H9 (cell line): ENCODE measurements at regions not wholly inside any gene's neighbourhood (a gene's known extent, or its start where the extent isn't known, plus 50 kb on each side); places are given as distances from the start of the nearest gene placed in this dataset.

Experiments
- DNase-seq: peaks from one replicate; pipeline ENCODE4 v3.0.0-alpha.2; 2017
- H2AFZ ChIP-seq: one replicate; pipeline ENCODE4 v1.6.1; 2013; ENCODE audit warnings: mild to moderate bottlenecking, low read length, control low read depth, moderate library complexity
- H2AK5ac ChIP-seq: 2 replicates; pipeline ENCODE4 v1.6.1; 2013; ENCODE audit warnings: low read length, control low read depth, mixed read lengths; ENCODE audit not compliant: insufficient read length
- H2BK120ac ChIP-seq: one replicate; pipeline ENCODE4 v1.6.1; 2013; ENCODE audit warnings: low read depth, mild to moderate bottlenecking, low read length, control low read depth, inconsistent platforms; ENCODE audit not compliant: poor library complexity, severe bottlenecking
- H2BK12ac ChIP-seq: 2 replicates; pipeline ENCODE4 v1.6.1; 2013; ENCODE audit warnings: low read length, control low read depth, mixed read lengths, low read depth; ENCODE audit not compliant: insufficient read length
- H2BK15ac ChIP-seq: 2 replicates; pipeline ENCODE4 v1.6.1; 2013; ENCODE audit warnings: low read depth, low read length, control low read depth
- H2BK20ac ChIP-seq: one replicate; pipeline ENCODE4 v1.6.1; 2013; ENCODE audit warnings: low read depth, mild to moderate bottlenecking, low read length, control low read depth, inconsistent platforms; ENCODE audit not compliant: poor library complexity, severe bottlenecking
- H2BK5ac ChIP-seq: 2 replicates; pipeline ENCODE4 v1.6.1; 2013; ENCODE audit warnings: low read length, control low read depth, mixed read lengths; ENCODE audit not compliant: insufficient read length
- H3K14ac ChIP-seq: 2 replicates; pipeline ENCODE4 v1.6.1; 2013; ENCODE audit warnings: low read length, control low read depth; ENCODE audit not compliant: insufficient read depth
- H3K18ac ChIP-seq: 2 replicates; pipeline ENCODE4 v1.6.1; 2013; ENCODE audit warnings: low read depth, mild to moderate bottlenecking, mixed read lengths, low read length, control low read depth; ENCODE audit not compliant: insufficient read length
- H3K23ac ChIP-seq: 2 replicates; pipeline ENCODE4 v1.6.1; 2013; ENCODE audit warnings: low read length, control low read depth, mixed read lengths, low read depth; ENCODE audit not compliant: insufficient read length
- H3K23me2 ChIP-seq: 2 replicates; pipeline ENCODE4 v1.6.1; 2013; ENCODE audit warnings: low read depth, mild to moderate bottlenecking, mixed read lengths, low read length, control low read depth; ENCODE audit not compliant: insufficient read length, poor library complexity, severe bottlenecking
- H3K27ac ChIP-seq: 2 replicates; pipeline ENCODE4 v1.5.1; 2013; ENCODE audit warnings: low read length, control low read depth, mixed read lengths, low read depth; ENCODE audit not compliant: insufficient read length
- H3K27me3 ChIP-seq: 2 replicates; pipeline ENCODE4 v1.6.1; 2013; ENCODE audit warnings: low read length, control low read depth, inconsistent platforms; ENCODE audit not compliant: insufficient read depth
- H3K4ac ChIP-seq: 2 replicates; pipeline ENCODE4 v1.6.1; 2013; ENCODE audit warnings: low read depth, mild to moderate bottlenecking, control low read depth, inconsistent platforms, low read length, moderate library complexity
- H3K4me1 ChIP-seq: 2 replicates; pipeline ENCODE4 v1.6.1; 2013; ENCODE audit warnings: low read length, control low read depth, inconsistent platforms; ENCODE audit not compliant: insufficient read depth
- H3K4me2 ChIP-seq: 2 replicates; pipeline ENCODE4 v1.6.1; 2013; ENCODE audit warnings: low read length, control low read depth, mixed read lengths; ENCODE audit not compliant: insufficient read length, insufficient read depth
- H3K56ac ChIP-seq: 2 replicates; pipeline ENCODE4 v1.6.1; 2013; ENCODE audit warnings: low read depth, mild to moderate bottlenecking, mixed read lengths, low read length, control low read depth; ENCODE audit not compliant: insufficient read length
- H3K79me1 ChIP-seq: 2 replicates; pipeline ENCODE4 v1.6.1; 2013; ENCODE audit warnings: low read depth, mild to moderate bottlenecking, moderate library complexity, low read length, control low read depth, inconsistent platforms; ENCODE audit not compliant: insufficient read depth, poor library complexity, severe bottlenecking
- H3K79me2 ChIP-seq: 2 replicates; pipeline ENCODE4 v1.6.1; 2013; ENCODE audit warnings: low read length, control low read depth, inconsistent platforms; ENCODE audit not compliant: insufficient read depth
- H3K9ac ChIP-seq: 2 replicates; pipeline ENCODE4 v1.6.1; 2013; ENCODE audit warnings: low read length, control low read depth, mixed read lengths; ENCODE audit not compliant: insufficient read length; ENCODE audit errors: extremely low read depth
- H3K9me3 ChIP-seq: one replicate; pipeline ENCODE4 v1.6.1; 2013; ENCODE audit warnings: low read depth, low read length, inconsistent platforms; ENCODE audit not compliant: control insufficient read depth
- H3T11ph ChIP-seq: one replicate; pipeline ENCODE4 v1.6.1; 2013; ENCODE audit warnings: mild to moderate bottlenecking, low read length, control low read depth, inconsistent platforms
- H4K20me1 ChIP-seq: one replicate; pipeline ENCODE4 v1.6.1; 2013; ENCODE audit not compliant: control insufficient read depth, insufficient read length, insufficient read depth
- H4K5ac ChIP-seq: 2 replicates; pipeline ENCODE4 v1.6.1; 2013; ENCODE audit warnings: low read depth, mild to moderate bottlenecking, mixed read lengths, low read length, control low read depth; ENCODE audit not compliant: insufficient read length
- H4K8ac ChIP-seq: replicated peaks from 2 replicates; pipeline ENCODE4 v1.6.1; 2013; ENCODE audit warnings: low read length, control low read depth, mixed read lengths, low read depth; ENCODE audit not compliant: insufficient read length
- H4K91ac ChIP-seq: 2 replicates; pipeline ENCODE4 v1.6.1; 2013; ENCODE audit warnings: low read depth, mild to moderate bottlenecking, moderate library complexity, mixed read lengths, low read length, control low read depth; ENCODE audit not compliant: insufficient read length
- H3K27ac Mint-ChIP-seq, 3 experiments: 2 replicates in 2 of 3; 3 replicates in 1 of 3; pipeline ENCODE4 v1.8.0; 2020 to 2021; ENCODE audit warnings: mixed read lengths in 3 of 3, mild to moderate bottlenecking in 1 of 3, moderate library complexity in 1 of 3
- H3K27me3 Mint-ChIP-seq: 2 replicates; pipeline ENCODE4 v1.8.0; 2021; ENCODE audit warnings: low read depth, mild to moderate bottlenecking, moderate library complexity, mixed read lengths
- H3K36me3 Mint-ChIP-seq, 3 experiments: 2 replicates in 2 of 3; 3 replicates in 1 of 3; pipeline ENCODE4 v1.8.0; 2020 to 2021; ENCODE audit warnings: low read depth in 3 of 3, mixed read lengths in 3 of 3; ENCODE audit not compliant: insufficient read depth in 1 of 3
- H3K4me1 Mint-ChIP-seq, 2 experiments: 2 replicates each; pipeline ENCODE4 v1.8.0; 2020; ENCODE audit warnings: mixed read lengths in 2 of 2
- H3K4me3 Mint-ChIP-seq, 2 experiments: 2 replicates in 1 of 2; 3 replicates in 1 of 2; pipeline ENCODE4 v1.8.0; 2020 to 2021; ENCODE audit warnings: mild to moderate bottlenecking in 2 of 2, mixed read lengths in 2 of 2, moderate library complexity in 1 of 2
- H3K9me3 Mint-ChIP-seq, 2 experiments: 2 replicates in 1 of 2; 3 replicates in 1 of 2; pipeline ENCODE4 v1.8.0; 2020; ENCODE audit warnings: mild to moderate bottlenecking in 2 of 2, mixed read lengths in 2 of 2, moderate library complexity in 1 of 2
- WGBS: extraction: QIAGEN DNeasy Blood & Tissue Kit; methylation state at CpG from one replicate; pipeline ENCODE4 v1.1.7; 2013; ENCODE audit warnings: missing lambda C conversion rate, low lambda C conversion rate, mixed read lengths; ENCODE audit not compliant: insufficient read length; ENCODE audit errors: extremely low coverage; 5-methylcytosine and 5-hydroxymethylcytosine counted together
- TF ChIP-seq, protein P1 (sequence below): fragments of 200-600 bp; sonication (generic); conservative IDR thresholded peaks from 3 replicates; pipeline ENCODE4 v1.8.0; 2021; ENCODE audit warnings: antibody characterized with exemption, mild to moderate bottlenecking

DNA sequence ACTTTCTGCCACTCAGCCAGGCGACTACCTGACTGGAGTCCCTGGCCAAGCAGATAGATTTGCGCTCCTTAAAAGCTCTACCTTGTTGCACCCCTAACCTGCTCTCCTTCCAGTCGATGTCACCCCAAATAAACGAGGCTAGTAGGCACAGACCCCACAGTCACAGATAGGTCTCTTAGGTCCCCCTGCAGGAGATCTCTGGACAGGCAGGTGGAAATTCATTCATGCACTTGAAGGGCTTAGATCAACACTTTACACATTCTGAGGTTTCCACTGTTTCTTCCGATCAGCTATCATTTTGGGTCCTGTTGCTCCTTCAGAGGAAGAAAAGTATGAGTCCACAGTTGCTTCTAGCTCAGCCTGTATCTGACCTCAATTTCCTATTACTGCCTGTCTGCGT lies 272.6 kb upstream of the FMN2 start:
- Mint-ChIP-seq H3K9me3 (no peaks in the 10 kb centered on the region), H3K27ac (peak overlapping the region in 1 of 3 experiments; percentile 51; a peak in 1 of 7 replicates), H3K36me3 (no peaks in the 10 kb centered on the region), H3K27me3 (no peaks in the 10 kb centered on the region), H3K4me1 (peaks cover 25 to 28% of the 10 kb centered on the region in 2 experiments), H3K4me3 (no peak overlapping the region)
- DNase-seq, result no peak
- Histone ChIP-seq H3K14ac (no peak overlapping the region), H3K79me1 (no peaks in the 10 kb centered on the region), H3K23ac (no peak overlapping the region), H4K91ac (no peak overlapping the region), H2BK12ac (no peak overlapping the region), H2BK5ac (no peak overlapping the region), H3K79me2 (no peaks in the 10 kb centered on the region), H4K8ac (no peak overlapping the region), H3K4ac (no peak overlapping the region), H3K9ac (no peak overlapping the region), H3K56ac (no peak overlapping the region), H4K5ac (no peak overlapping the region), H3K9me3 (no peaks in the 10 kb centered on the region), H3T11ph (no peak overlapping the region), H3K27ac (no peak overlapping the region), H3K4me1 (peaks cover 10% of the 10 kb centered on the region; the same call in 1 of the 2 replicates), H2AFZ (no peak overlapping the region), H3K27me3 (no peaks in the 10 kb centered on the region), H4K20me1 (no peaks in the 10 kb centered on the region), H3K23me2 (no peaks in the 10 kb centered on the region), H3K18ac (no peak overlapping the region), H2BK15ac (no peak overlapping the region), H2AK5ac (no peak overlapping the region), H3K4me2 (no peak overlapping the region), H2BK120ac (no peak overlapping the region), H2BK20ac (no peak overlapping the region)
- no CpG with 5 or more reads among the region's 6 CpGs for WGBS
- TF ChIP-seq, protein P1, sequence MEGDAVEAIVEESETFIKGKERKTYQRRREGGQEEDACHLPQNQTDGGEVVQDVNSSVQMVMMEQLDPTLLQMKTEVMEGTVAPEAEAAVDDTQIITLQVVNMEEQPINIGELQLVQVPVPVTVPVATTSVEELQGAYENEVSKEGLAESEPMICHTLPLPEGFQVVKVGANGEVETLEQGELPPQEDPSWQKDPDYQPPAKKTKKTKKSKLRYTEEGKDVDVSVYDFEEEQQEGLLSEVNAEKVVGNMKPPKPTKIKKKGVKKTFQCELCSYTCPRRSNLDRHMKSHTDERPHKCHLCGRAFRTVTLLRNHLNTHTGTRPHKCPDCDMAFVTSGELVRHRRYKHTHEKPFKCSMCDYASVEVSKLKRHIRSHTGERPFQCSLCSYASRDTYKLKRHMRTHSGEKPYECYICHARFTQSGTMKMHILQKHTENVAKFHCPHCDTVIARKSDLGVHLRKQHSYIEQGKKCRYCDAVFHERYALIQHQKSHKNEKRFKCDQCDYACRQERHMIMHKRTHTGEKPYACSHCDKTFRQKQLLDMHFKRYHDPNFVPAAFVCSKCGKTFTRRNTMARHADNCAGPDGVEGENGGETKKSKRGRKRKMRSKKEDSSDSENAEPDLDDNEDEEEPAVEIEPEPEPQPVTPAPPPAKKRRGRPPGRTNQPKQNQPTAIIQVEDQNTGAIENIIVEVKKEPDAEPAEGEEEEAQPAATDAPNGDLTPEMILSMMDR, result peak; percentile 68
